Stimulated activated CD4-positive, alpha-beta T cell treated with anti-CD3 and anti-CD28 coated beads, TNF-alpha, amount 100 ng/mL, for 1 hour (primary cell): ENCODE measurements at regions not wholly inside any gene's neighbourhood (a gene's known extent, or its start where the extent isn't known, plus 50 kb on each side); places are given as distances from the start of the nearest gene placed in this dataset.
"Not testable (repeated sequence)": the region's sequence is repeated elsewhere in the genome, so short reads cannot be mapped to it uniquely, and the experiment has no call there.

Source experiments
- DNase-seq, 3 donors: peaks; one replicate each; pipeline ENCODE4 v3.0.0-alpha.2; 2020; ENCODE audit warnings: low read depth in 3 of 3, low spot score in 1 of 3

DNA sequence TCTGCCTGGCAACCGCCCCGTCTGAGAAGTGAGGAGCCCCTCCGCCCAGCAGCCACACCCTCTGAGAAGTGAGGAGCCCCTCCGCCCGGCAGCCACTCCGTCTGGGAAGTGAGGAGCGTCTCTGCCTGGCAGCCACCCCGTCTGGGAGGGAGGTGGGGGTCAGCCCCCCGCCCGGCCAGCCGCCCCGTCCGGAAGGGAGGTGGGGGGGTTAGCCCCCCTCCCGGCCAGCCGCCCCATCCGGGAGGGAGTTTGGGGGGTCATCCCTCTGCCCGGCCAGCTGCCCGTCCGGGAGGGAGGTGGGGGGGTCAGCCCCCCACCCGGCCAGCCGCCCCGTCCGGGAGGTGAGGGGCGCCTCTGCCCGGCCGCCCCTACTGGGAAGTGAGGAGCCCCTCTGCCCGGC lies 269.0 kb downstream of the FAM72C start:
- DNase-seq: not testable (repeated sequence)

- no peak for DNase-seq
Measured at GRCh38 chr1:143699731-143700130, 272.1 kb downstream of the FAM72C start.

DNA sequence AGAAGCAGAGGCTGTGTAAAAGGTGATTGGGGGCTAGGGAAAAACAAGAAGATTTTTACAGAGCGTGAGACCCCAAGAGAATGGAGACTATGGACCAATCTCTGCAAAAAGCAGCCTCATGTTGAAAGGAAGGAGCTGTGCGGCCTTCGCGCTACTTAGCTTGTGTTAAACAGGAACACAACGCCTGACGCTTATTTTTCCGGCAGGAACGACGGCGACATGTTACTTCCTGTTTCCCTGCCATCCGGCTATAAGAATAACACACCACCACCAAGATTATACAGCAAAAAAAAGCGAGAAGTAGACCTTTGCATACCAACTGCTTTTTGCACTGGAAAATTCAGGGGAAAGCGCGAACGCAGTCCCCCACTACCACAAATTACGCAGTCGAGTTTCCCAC lies 272.7 kb downstream of the FAM72C start:
- DNase-seq: no peak

DNA sequence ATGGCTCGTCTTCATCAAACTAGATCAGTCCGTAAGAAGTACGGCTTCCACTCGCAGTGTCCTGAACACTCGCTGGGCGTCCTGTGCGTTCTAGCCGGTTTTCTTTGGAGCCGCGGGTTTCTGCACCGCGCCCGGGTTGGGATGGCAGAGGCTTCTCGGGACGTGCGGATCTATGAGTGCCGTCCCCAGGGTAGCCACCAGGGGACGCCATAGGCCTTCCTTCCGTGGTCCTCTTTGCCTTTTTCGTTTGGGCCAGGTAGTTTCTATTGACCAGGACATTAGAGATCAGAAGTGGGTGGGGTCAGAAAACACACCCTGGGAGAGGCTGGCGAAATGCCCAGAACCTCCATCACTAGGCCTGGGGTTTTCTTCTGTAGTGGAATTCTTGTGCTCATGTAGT lies 273.8 kb downstream of the FAM72C start:
- no peak for DNase-seq

DNA sequence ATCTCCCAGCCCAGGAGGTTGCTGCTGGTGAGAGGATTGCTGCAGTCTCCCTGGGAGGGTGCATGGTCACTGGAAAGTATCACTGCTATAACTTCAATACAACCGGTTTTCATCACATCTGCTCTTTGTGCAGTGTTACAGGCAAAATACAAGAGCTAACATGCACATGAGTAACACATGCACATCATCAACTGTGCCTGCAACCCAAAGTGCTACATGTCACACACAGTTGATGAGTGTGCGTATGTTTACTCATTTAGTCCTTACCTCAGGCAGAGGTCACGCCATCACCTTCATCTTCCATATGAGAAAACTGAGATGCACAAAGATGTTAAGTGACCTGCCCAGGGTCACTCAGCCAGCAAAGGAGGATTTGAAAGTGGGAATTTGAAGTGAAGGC lies 277.7 kb downstream of the FAM72C start:
- DNase-seq: no peak

DNA sequence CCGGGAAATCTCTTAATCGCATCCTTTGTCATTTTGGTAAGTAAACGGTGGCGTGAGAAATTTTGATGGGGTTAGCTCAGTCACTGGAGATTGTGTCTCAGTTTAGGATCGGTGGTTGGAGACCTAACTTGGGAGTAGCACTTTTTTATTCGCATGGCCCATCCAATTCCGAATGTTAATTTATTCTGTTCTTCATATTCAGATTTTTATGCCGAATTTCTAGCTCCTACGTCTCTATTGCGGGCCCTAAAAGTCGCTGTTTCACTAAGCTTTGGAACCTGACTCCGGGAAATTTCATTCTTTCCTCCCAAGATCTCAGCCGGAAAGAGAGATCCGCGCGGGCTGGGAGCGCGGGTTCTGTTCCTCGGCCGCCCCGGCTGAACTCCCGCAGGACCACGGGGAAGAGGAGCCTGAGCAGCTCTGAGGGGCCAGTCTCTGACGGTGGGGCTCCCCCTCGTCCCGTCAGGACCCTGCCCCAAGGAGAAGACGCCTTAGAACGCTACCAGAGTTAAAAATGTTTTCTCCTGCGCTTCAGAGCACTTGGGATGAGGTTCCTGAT lies 279.7 kb downstream of the FAM72C start:
- no peak for DNase-seq

DNA sequence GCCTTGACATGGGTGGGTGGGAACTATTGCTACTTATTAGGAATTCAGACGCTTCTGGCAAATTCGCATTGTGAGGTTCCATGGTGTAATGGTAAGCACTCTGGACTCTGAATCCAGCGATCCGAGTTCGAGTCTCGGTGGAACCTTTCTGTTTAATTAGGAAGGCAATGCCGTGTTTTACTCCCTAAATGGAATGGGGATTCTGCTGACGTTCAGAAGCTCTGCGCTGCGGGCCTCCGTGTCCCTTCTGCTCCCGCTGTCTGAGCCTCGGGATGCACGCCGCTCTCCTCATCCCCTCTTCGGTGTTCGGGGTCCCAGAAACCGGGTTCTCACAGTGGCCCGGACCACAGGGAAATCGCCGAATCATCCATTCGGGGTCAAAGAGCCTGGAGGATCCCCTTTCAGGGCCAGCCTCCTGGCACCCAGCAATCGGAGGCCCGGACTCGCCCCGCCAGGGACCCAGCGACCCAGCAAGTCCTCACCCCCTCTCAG lies 280.3 kb downstream of the FAM72C start:
- DNase-seq: no peak

DNA sequence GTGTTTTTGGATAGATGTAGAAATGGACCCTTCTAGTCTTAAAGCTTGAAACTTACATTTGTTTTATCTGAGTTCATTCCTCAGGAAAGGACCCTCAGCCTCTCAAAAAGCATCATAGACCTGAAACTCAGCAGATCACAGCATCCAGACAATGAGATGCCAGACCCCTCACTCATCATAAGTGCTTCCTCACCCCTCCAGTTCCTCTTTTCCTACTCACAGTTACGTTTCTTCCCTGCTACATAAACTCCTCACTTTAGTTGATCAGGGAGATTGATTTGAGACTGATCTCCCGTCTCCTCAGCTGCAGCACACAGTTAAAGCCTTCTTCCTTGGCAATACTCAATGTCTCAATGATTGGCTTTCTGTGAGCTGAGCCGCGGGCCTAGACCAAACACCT lies 282.0 kb downstream of the FAM72C start:
- DNase-seq: no peak

- no peak for DNase-seq
Measured at GRCh38 chr1:143680304-143680703, 291.5 kb downstream of the FAM72C start.

DNA sequence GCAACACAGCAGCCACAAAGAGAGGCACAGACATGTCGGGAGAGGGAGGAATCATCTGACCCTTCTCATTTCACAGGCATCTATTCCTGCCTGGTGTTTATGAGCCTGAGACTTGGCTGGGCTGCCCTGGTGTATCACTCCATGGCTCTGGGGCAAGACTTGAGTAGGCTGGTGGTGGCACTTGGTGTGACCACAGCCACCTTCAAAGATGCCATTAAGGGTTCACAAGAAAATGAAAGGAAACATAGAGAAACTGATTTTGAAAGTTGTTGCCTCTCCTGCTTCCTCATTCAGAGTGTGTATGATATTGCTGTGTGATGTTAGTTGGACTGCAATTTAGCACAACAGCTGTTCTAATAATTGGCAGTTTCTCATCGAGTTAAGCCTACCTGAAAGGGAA lies 298.8 kb downstream of the FAM72C start:
- no peak for DNase-seq

DNA sequence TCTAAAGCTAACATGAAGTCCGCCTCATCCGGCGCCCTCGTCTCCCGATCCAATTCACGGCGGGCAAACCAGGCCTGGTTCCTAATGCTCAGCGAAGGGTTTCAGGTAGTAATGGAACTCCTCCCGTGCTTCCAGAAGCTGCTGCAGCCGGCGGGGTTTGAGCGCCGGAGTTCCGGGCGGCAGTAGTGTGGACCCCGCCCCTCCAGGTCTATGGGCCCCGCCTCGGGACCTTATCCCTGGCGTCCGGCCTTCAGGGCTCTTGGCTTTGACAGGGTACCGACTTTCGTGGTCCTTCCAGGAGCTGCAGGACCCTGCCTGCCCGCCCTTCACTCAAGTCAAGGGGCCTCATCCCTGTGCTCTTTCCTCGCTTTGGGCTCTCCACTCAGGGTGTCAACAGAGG lies 304.1 kb downstream of the FAM72C start:
- no peak for DNase-seq

DNA sequence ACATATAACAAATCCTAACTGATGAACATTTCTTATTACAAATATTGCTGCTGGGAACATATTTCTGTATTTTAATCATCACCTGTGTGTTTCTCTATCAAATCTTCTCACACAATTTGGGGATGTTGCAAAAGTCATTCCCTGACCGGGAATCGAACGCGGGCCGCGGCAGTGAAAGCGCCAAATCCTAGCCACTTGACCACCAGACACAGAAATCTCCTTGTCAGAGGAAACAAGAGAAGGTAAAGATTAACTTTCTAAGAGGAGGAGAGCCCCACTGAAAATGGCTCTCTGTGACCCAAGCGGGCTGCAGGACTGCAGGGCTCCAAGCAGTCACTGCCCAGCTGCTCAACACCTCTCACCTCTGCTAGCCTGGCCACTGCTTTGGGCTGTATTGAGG lies 304.9 kb downstream of the FAM72C start:
- no peak for DNase-seq

DNA sequence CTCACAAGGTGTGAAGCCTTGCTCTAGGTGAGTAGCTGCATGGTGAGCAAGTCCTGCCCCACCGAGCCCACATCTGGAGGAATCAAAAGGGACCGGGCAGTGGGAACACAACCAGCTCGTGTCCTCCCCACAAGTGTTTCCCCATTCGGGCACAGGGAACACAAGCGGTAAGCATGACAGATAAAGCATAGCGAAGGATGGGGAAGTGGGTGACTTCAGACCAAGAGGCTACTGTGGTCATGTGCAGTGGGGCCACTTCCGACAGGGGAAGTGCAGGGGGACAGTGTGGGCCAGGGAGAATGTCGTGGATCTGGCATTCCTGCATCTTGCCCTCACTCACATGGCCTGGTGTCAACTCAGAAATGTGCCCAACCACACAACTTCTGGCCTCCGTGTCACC lies 306.2 kb downstream of the FAM72C start:
- no peak for DNase-seq

DNA sequence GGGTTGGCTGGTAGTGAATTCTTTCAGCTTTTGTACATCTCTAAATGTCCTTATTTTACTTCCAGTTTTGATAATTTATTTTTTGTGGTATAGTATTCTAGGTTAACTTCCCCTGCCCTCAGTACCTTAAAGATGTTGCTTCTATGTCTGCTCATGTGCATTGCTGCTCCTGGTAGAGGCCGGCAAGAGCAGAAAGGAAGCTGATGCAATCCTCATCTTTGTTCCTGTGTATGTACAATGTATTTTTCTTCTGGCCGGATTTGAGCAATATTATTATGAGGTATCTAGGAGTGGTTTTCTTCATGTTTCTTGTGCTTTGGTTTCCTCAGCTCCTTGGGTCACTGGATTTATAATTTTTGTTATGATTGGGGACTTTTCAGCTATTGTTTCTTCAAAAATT lies 308.7 kb downstream of the FAM72C start:
- DNase-seq: not testable (repeated sequence)

DNA sequence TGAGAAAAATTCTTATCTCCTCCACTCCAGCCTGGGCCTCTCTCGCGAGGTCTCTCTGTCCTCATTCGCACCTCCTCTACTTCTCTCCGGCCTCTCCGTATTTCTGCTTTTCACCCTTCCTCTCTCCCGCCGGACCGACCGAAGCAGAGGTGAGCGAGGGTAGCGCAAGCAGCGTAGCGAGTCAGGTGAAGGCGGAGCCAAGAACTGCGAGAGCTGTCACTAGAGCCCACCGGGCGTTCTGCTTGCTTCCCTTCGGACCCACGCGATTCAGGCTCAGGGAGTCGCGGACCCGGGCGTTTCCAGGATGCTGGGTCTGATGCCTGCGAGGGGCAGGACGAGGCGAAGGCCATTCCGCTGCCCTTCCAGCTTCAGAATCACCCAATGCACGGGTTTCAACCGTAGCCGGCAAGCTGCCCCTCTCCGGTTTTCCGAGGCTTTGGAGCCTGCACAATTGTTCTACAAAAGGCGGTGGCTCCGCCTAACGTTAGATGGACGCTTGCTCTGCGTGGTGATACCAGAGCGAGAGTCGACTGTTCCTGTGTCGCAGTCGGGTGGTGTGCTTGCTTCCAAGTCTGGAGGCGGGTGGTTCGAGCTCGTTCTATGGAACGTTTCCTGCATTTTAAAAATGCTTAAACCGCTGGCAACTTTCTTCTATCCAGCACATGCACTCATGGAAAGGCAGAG lies 310.2 kb downstream of the FAM72C start:
- no peak for DNase-seq

- no peak for DNase-seq
Measured at GRCh38 chr1:143660354-143660941, 311.3 kb downstream of the FAM72C start.

GRCh38 chr1:143653429-143653802 lies 318.4 kb downstream of the FAM72C start:
- no peak for DNase-seq

DNA sequence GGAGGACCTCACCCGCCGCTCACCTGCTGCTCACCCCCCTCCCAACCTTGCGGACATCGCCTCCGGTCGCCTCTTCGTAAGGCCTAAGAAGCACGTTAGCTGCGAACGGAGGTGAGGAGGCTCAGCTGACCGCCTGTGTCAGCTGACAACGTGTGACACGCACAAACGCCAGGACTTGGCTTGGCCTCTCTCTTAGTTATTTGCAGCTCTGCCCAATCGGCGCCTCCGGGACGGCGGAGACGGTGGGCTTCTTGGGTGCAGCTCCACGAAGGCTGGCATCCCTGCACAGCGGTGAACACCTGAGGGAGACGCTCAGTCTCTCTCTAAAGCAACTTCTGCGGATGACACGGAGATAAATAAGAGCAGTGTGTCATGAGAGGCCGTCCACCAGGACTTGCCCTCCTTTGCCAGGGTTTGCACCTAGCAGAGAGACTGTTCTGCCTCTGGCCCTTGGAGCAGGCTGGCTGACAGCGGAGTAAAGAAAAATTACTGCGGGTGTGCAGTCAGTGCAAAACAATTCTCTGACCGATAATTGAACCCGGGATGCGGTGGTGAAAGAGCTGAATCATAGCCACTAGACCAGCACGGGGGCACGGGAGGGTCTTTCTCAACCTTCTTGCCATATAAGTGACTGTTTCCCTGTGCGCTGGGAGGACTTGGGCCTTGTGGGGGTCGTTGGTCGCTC lies 318.9 kb downstream of the FAM72C start:
- DNase-seq: no peak

GRCh38 chr1:143652187-143652586 lies 319.6 kb downstream of the FAM72C start:
- no peak for DNase-seq

DNA sequence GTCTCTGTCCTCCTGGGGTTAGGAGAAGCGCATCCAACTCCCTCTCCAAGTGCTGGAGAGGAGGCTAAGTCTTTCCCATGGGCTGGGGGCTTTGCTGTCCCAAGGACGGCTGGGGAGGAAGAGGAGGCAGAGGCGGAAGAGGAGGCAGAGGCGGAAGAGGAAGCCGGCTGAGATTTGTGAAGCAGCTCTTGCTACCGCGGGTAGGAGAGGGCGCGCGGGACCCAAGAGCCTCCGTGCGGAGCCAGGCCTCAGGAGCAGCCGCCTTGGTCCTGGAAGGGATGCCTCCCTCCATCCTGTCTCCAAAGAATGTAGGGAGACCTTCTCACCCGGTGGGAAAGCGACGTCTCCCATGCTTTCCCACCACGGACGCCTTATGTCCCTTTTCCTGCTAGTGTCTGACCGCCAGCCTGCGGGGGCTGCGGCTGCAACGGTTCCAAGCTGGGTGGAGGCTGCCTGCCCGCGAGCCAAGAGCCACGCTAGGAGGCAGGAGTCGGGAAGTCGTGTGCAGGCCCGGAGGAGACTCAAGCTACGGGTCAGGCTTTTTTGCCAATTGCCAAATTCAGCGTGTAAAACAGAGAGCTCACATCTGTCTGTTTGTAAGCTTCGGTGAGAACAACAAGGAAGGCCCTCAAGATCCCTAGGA lies 320.3 kb downstream of the FAM72C start:
- DNase-seq: no peak

DNA sequence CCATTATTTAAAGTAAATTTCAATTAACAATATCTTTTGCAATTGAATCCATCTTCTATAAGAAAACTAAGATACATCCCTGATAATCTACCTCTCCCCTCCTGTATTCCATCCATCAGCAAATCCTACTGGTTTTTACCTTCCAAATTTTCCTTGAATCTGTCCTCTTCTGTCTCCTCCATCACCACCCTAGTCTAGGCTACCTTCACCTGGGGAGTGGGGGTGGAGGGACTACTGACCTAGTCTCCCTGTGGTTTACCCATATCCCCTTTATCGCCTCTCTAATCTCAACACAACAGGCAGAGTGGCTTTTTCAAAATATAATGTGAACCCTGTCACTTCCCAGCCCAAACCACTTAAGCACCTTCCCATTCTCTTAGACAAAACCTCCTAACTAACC lies 327.8 kb downstream of the FAM72C start:
- DNase-seq: not testable (repeated sequence)
